HT-29 (cell line): ENCODE measurements at regions not wholly inside any gene's neighbourhood (a gene's known extent, or its start where the extent isn't known, plus 50 kb on each side); places are given as distances from the start of the nearest gene placed in this dataset.

Experiments used
- DNase-seq: peaks from one replicate; pipeline ENCODE4 v3.0.0-alpha.2; 2015; ENCODE audit warnings: low spot score

- DNase-seq = no peak
Observed at GRCh38 chr9:99399474-99399873, 177.4 kb downstream of the SEC61B start.

DNA sequence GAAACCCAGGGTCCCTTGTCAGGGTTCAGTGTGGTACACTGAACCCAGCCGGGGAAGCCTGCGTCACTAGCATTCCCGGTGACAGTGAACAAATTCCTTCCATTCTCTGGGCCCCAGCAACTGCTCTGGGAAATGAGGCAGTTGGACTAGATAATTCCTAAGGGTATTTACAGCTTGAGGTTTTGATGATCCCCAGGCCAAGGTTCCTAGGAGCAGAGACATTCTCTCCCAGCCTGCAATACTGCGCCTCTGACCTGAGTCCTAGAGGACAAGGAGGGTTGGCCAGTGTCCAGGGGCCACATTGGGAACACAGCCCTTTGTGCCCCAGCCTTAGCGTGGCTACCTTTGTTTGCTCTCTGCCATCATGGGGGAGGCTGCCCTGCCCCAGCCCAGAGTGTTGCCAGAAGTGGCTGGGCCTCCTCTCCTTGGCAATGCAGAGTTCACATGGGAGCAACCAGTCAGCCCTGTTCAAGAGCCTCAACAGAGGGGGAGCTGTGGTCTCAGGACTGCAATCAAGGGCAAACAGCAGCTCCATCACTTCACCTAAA, 178.2 kb downstream of the SEC61B start:
- DNase-seq = no peak

DNA sequence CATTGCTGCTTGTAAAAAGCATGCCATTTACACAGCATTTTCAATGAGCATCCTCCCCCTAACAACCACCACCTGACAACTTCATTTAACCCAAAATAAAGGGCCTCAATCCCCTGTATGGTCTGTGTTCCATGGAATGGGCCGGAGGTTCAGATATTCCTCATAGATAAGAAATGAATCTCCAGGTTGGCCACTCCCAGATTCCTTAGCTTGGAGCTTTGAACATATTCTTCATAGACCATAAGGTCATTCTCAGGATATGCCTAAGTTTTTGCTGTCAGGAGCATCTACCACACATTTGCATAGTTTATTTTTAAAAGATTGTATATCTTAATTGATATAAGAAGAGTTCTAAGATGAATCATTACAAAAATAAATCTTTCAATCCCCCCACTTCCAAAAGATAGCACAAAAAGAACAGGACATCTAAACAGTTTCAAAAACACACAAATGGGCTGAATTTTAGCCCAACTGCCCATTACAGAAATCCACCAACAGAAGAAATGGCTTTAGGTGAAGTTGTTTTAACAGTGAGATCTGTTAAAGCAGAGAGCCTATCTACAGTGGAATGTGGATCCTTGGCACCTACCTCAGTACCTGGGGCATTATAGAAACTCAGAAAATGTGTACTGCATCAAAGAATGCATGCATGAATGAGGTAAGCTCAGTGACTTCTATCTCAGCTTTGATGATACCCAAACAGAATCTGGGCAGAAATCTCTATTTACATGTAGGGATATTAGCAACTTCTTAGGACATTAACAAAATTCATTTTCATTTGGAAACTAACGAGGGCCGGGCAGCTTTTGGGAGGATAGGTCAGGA, 179.8 kb downstream of the SEC61B start:
- no peak for DNase-seq

DNA sequence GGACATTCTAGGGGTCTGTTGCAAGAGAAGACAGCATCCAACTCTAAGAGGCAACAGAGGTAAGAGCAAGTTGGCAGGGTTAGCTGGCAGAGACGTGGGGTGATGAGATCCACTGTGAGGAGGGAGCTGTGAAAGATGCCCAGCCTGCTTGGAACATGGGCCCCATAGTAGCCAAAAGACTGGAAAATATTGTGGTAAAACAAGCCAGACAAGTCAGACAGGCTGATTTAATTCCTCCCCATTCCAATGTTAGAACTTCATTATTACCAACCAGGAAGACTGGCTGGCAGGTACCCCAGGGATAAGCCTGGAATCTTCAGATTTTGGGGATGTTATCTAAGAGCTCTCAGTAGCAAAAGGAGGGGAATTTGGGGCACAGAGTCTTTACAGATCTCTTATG, 181.3 kb downstream of the SEC61B start:
- DNase-seq = no peak

DNA sequence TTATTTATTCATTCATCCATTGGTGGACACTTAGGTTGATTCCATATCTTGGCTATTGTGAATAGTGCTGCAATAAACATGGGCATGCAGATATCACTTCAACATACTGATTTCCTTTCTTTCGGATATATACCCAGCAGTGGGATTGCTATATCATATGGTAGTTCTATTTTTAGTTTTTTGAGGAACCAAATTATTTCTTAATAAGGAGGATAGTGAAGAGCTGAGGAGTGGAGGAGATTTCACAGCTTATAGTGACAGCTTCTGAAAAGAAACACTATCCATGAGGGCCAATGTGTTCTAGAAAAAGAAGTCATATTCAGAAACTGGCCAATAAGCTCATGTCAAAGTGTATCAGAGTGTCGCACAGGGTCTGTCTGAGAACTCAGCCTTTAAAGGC, 183.3 kb downstream of the SEC61B start:
- DNase-seq = no peak

- DNase-seq = no peak
Observed at GRCh38 chr9:99406939-99407338, 184.9 kb downstream of the SEC61B start.

DNA sequence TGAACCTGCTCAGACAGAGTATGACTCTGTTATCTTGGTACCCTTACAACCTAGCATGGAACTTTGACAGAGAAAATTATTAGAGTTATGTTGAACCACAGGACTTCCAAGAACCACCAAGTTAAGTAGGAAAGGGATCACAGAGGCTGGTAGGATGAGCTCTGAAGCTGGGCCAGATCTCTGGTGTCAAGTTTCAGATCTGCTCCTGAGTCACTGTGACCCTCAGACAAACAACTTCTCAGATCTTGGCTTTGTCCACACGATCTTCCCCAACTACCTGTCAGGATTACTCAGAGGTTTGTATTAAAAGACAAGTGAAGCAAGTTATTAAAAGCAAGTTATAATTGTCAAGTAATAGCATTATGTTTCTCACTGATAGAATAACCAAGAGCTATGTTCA, 189.0 kb downstream of the SEC61B start:
- no peak for DNase-seq

GRCh38 chr9:99411479-99412115, 189.5 kb downstream of the SEC61B start:
- DNase-seq = no peak

DNA sequence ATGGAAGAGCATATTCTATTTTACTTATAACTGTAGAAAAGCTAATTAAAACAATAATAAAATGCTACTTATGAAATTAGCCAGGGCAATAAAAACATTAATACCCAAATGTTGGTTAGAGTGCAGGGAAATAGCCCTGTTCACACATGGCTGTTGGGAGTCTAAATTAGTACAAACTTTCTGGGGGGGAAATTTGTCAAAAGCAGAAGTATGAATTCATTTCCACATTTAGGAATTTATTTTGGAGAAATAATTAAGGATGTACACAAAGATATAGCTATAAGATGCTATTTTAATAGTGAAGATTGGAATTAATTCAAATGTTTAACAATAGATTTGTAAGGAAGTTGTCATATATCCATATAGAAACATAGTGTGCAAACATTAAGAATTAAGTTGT, 190.5 kb downstream of the SEC61B start:
- DNase-seq = no peak

DNA sequence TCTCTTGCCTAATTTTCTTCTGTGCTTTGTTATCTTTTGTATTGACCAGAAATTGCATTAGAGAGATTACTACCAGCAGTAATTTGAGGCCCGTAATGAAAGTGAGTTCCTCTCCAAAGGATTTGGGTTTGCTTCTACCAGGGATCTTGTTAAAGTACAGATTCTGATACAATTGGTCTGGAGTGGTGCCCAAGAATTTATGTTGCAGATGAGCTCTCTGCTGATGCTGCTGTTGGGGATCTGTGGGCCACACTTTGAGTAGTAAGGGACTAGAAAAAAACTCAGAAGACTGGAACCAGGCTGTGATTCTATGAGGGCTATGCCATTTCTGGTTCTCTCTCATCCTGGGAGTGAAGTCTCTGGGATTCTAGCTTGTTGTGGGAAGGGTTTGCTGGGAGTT, 192.2 kb downstream of the SEC61B start:
- DNase-seq = no peak

DNA sequence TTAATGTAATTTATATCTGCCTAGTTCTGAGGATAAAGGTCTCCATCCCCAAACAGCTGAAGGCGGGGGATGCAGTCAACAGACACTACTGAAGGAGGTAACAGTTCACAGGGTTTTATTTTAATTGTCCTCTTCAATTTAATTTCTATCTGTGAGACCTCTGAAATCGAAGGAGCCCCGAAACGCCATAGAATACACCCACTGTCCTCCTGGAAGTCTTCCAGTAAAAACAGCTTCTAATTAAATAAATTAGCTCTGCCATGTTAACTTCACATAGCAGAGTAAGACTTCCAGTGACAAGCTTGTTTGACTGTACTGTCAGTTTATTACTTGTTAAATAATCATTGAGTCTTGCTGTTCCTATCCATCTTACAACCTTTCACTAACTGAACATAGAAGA, 193.5 kb downstream of the SEC61B start:
- DNase-seq = no peak

- DNase-seq = no peak
Observed at GRCh38 chr9:99416007-99416406, 193.9 kb downstream of the SEC61B start.

GRCh38 chr9:99419070-99419469, 197.0 kb downstream of the SEC61B start:
- no peak for DNase-seq

DNA sequence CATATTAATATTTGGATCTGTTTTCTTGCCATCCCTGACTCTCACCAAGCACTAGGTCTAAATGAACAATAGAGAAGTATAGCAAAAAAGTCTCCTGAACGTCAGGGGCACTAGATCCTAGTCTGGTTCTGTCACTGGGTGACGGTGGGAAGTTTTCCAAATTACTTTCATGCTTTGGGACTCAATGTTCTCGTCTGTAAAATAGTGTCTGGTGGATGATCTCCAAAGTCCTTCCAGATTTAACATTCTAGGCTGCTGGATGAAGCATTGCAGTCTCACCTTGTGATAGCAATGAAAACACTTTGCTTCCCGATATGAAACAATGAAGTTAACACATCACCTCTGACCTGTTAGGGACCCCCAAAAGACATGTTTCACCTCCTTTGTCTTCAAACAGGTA, 199.3 kb downstream of the SEC61B start:
- DNase-seq = no peak

DNA sequence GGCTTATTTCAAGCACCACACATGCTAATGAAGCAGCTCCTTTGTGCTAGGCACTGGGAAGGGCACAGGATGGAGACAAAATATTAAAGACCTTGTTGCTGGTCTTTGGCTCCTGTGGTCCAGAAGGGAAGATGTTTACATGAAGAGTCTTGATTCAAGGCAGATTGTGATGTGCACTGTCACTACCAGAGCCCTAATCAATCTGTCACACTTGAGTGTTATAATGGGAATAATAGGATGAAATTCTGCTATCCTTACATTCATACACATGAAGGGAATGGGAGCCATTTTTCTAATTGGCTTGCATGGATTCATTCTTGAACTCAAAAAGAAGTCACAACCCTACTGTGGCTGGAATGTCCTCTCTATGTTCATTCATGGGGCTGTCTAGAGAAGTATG, 203.0 kb downstream of the SEC61B start:
- no peak for DNase-seq

GRCh38 chr9:99425923-99426842, 204.1 kb downstream of the SEC61B start:
- DNase-seq = no peak

DNA sequence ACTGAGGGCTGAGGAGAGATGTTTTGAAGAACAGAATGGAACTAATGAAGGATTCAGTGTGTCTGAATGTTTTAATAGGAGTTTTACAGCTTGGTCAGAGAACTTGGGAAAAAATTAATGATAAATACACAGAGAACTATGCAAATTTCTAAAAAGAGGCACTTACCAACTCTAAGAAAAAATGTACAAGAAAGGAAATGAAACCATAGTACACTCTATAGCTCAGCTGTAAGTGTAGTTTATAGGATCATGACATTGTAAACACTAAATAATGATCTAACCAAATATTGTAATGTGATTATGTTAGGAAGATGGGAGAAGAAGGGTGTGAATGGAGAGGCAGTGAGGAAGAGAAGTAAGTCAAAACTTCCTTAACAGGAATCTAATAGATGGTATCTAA, 205.2 kb downstream of the SEC61B start:
- no peak for DNase-seq

DNA sequence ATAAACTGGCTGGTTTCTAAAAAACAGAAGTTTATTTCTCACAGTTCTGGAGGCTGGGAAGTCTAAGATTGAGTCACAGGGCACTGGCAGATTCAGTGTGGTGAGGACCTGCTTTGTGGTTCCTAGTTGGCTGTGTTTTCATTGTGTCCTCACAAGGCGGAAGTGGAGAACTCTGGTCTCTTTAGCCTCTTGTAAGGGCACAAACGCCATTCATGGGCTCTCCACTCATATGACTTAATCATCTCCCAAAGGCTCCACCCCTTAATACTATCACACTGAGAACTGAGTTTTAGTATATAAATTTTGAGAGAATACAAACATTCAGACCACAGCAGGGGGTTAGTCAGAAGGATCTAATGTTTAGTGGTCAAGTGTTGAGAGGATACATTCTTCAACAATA, 208.2 kb downstream of the SEC61B start:
- no peak for DNase-seq

GRCh38 chr9:99431103-99431502, 209.0 kb downstream of the SEC61B start:
- no peak for DNase-seq

DNA sequence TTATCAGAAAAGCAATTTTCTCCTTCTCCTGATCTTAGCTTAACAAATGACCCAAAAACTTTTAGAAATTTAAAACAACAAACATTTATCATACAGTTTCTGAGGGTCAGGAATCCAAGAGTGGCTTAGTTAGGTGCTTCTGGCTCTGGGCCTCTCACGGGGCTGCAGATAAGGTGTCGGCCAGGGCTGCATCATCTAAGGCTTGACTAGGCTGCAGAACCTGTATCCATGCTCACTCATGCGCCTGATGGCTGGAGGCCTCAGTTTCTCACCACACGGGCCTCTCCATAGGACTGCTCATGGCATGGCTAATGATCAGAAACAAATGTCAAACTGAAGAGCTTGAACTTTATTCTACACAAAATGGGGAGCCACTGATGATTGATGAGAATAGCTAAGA, 210.0 kb downstream of the SEC61B start:
- no peak for DNase-seq

- no peak for DNase-seq
Observed at GRCh38 chr9:99433095-99433494, 211.0 kb downstream of the SEC61B start.

GRCh38 chr9:99433555-99433954, 211.5 kb downstream of the SEC61B start:
- DNase-seq = peak; percentile 41
